GM12891 (cell line): ENCODE measurements at regions not wholly inside any gene's neighbourhood (a gene's known extent, or its start where the extent isn't known, plus 50 kb on each side); places are given as distances from the start of the nearest gene placed in this dataset.

Experiments used
- POLR2A ChIP-seq: IDR thresholded peaks from 2 replicates; pipeline ENCODE4 v1.6.1; 2011; ENCODE audit warnings: low read depth, low read length, control low read depth
- POLR2AphosphoS5 ChIP-seq: IDR thresholded peaks from 2 replicates; pipeline ENCODE4 v1.6.1; 2011; ENCODE audit warnings: low read depth, low read length, control low read depth
- TAF1 ChIP-seq: IDR thresholded peaks from 2 replicates; pipeline ENCODE4 v1.6.1; 2011; ENCODE audit warnings: low read depth, low read length, control low read depth

GRCh38 chr4:65066106-65066505, 604.2 kb downstream of the EPHA5 start:
- no peak for TF ChIP-seq POLR2A
- no peak for TF ChIP-seq POLR2AphosphoS5
- TF ChIP-seq TAF1 = no peak
